SU-DHL-6 (cell line): ENCODE measurements at regions not wholly inside any gene's neighbourhood (a gene's known extent, or its start where the extent isn't known, plus 50 kb on each side); places are given as distances from the start of the nearest gene placed in this dataset.

Experiments
- H2AFZ ChIP-seq: fragments of 200-600 bp; sonication (generic); 2 replicates; pipeline ENCODE4 v1.6.1; 2014; ENCODE audit warnings: low read depth, mild to moderate bottlenecking, moderate library complexity, mixed read lengths, antibody characterized with exemption, low read length; ENCODE audit not compliant: severe bottlenecking
- H3F3A ChIP-seq: fragments of 200-600 bp; shearing (Covaris generic); 2 replicates; pipeline ENCODE4 v1.6.0; 2016; ENCODE audit warnings: antibody characterized with exemption, mild to moderate bottlenecking; ENCODE audit not compliant: insufficient read depth
- H3K27ac ChIP-seq: fragments of 200-600 bp; sonication (generic); 2 replicates; pipeline ENCODE4 v1.5.1; 2016; ENCODE audit warnings: low read depth, mild to moderate bottlenecking, low read length, moderate library complexity, mixed read lengths
- H3K27me3 ChIP-seq: fragments of 200-600 bp; sonication (generic), shearing (Covaris generic); 2 replicates; pipeline ENCODE4 v1.6.0; 2014; ENCODE audit warnings: mild to moderate bottlenecking, low read length
- H3K36me3 ChIP-seq: fragments of 200-600 bp; sonication (generic); 2 replicates; pipeline ENCODE4 v1.6.1; 2014; ENCODE audit warnings: mild to moderate bottlenecking, low read length, mixed read lengths
- H3K4me2 ChIP-seq: fragments of 300-600, 200-600 bp; shearing (Covaris generic), sonication (generic); 2 replicates; pipeline ENCODE4 v1.6.0; 2014; ENCODE audit warnings: low read length, low read depth, mild to moderate bottlenecking; ENCODE audit not compliant: poor library complexity, severe bottlenecking
- H3K4me3 ChIP-seq: fragments of 200-600 bp; sonication (generic); 2 replicates; pipeline ENCODE4 v1.5.1; 2014; ENCODE audit warnings: antibody characterized with exemption, low read length, mild to moderate bottlenecking, mixed read lengths; ENCODE audit not compliant: insufficient read depth, poor library complexity, severe bottlenecking
- H3K79me2 ChIP-seq: fragments of 200-600 bp; sonication (generic); 2 replicates; pipeline ENCODE4 v1.6.1; 2014; ENCODE audit warnings: mild to moderate bottlenecking, low read length, moderate library complexity; ENCODE audit not compliant: insufficient read depth
- H3K9ac ChIP-seq: fragments of 200-600 bp; sonication (generic); 2 replicates; pipeline ENCODE4 v1.7.0; 2014; ENCODE audit warnings: mild to moderate bottlenecking, low read length
- H3K9me2 ChIP-seq: fragments of 200-600 bp; sonication (generic); replicated peaks from 2 replicates; pipeline ENCODE4 v1.6.1; 2014; ENCODE audit warnings: low read length; ENCODE audit not compliant: insufficient read depth
- H3K9me3 ChIP-seq: fragments of 200-600 bp; sonication (generic); 2 replicates; pipeline ENCODE4 v1.6.1; 2014; ENCODE audit warnings: low read length, mixed read lengths; ENCODE audit not compliant: insufficient read depth
- H4K20me1 ChIP-seq: fragments of 200-600 bp; sonication (generic); 2 replicates; pipeline ENCODE4 v1.6.1; 2014; ENCODE audit warnings: low read depth, mild to moderate bottlenecking, antibody characterized with exemption, low read length, moderate library complexity, mixed read lengths
- EZH2phosphoT487 ChIP-seq: fragments of 200-600 bp; sonication (generic), shearing (Covaris generic); conservative IDR thresholded peaks from 2 replicates; pipeline ENCODE4 v1.6.1; 2018; ENCODE audit warnings: mild to moderate bottlenecking, antibody characterized with exemption, low read length, moderate library complexity, mixed read lengths
- TF ChIP-seq, protein P1 (sequence below): fragments of 200-600 bp; sonication (generic); IDR thresholded peaks from one replicate; pipeline ENCODE4 v1.5.1; 2017; ENCODE audit warnings: antibody characterized with exemption, mild to moderate bottlenecking, low read length, moderate library complexity; ENCODE audit not compliant: insufficient read depth, poor library complexity, severe bottlenecking

- Histone ChIP-seq H3K9me2 (no peaks in the 10 kb centered on the region), H3F3A (no peaks in the 10 kb centered on the region), H3K36me3 (no peaks in the 10 kb centered on the region), H3K9ac (no peak overlapping the region), H3K79me2 (no peaks in the 10 kb centered on the region), H3K9me3 (no peaks in the 10 kb centered on the region), H4K20me1 (no peaks in the 10 kb centered on the region), H2AFZ (no peak overlapping the region), H3K27me3 (no peaks in the 10 kb centered on the region), H3K4me3 (no peak overlapping the region), H3K4me2 (no peak overlapping the region), H3K27ac (no peak overlapping the region)
- TF ChIP-seq, protein P1, sequence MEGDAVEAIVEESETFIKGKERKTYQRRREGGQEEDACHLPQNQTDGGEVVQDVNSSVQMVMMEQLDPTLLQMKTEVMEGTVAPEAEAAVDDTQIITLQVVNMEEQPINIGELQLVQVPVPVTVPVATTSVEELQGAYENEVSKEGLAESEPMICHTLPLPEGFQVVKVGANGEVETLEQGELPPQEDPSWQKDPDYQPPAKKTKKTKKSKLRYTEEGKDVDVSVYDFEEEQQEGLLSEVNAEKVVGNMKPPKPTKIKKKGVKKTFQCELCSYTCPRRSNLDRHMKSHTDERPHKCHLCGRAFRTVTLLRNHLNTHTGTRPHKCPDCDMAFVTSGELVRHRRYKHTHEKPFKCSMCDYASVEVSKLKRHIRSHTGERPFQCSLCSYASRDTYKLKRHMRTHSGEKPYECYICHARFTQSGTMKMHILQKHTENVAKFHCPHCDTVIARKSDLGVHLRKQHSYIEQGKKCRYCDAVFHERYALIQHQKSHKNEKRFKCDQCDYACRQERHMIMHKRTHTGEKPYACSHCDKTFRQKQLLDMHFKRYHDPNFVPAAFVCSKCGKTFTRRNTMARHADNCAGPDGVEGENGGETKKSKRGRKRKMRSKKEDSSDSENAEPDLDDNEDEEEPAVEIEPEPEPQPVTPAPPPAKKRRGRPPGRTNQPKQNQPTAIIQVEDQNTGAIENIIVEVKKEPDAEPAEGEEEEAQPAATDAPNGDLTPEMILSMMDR = no peak
- TF ChIP-seq EZH2phosphoT487 = no peak
These were observed 167.5 kb upstream of the SRRM4 start for GRCh38 chr12:118813778-118814357.

DNA sequence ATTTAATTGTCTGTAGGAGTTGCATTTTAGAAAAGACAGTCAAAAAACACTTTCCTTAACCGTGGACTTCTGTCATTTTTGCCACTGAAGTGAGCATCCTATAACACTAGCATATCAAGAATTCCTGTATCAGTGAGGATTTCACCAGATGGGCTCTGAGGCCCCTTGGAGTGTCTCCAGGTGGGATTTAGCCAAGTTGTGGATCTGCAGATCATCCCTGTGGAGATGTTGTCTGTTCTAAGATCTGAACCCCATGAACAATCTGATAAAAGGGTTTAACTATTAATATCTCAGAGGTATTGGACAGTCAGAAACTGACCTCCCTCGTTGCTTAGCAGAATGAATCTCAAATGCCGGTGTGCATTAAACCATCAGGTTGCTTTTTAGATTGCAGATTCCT is 165.0 kb upstream of the SRRM4 start:
- no peak overlapping the region for H3K4me2 ChIP-seq
- no peaks in the 10 kb centered on the region for H3K36me3 ChIP-seq
- H3K27me3 ChIP-seq = no peaks in the 10 kb centered on the region
- H3K9ac ChIP-seq = no peak overlapping the region
- H3K79me2 ChIP-seq = no peaks in the 10 kb centered on the region
- H2AFZ ChIP-seq = no peak overlapping the region
- no peaks in the 10 kb centered on the region for H3K9me2 ChIP-seq
- no peak overlapping the region for H3K4me3 ChIP-seq
- no peak for TF ChIP-seq EZH2phosphoT487
- TF ChIP-seq, protein P1 = no peak
- no peaks in the 10 kb centered on the region for H4K20me1 ChIP-seq
- no peaks in the 10 kb centered on the region for H3F3A ChIP-seq
- H3K9me3 ChIP-seq = no peaks in the 10 kb centered on the region
- H3K27ac ChIP-seq = no peak overlapping the region

- Histone ChIP-seq H3K36me3 (no peaks in the 10 kb centered on the region), H3K9ac (no peak overlapping the region), H3K27ac (no peak overlapping the region), H3K79me2 (no peaks in the 10 kb centered on the region), H3K9me3 (no peaks in the 10 kb centered on the region), H2AFZ (no peak overlapping the region), H3K4me2 (no peak overlapping the region), H3K27me3 (no peaks in the 10 kb centered on the region), H4K20me1 (no peaks in the 10 kb centered on the region), H3K9me2 (no peaks in the 10 kb centered on the region), H3F3A (no peaks in the 10 kb centered on the region), H3K4me3 (no peak overlapping the region)
- TF ChIP-seq EZH2phosphoT487 = no peak
- TF ChIP-seq, protein P1 = no peak
These were observed 159.9 kb upstream of the SRRM4 start for GRCh38 chr12:118821386-118821925.
